Activated CD4-positive, alpha-beta T cell treated with anti-CD3 and anti-CD28 coated beads, Interleukin-2, Interleukin-6, amounts not matched to agents 100 ng/mL and 50 ng/mL, durations not matched to agents 16 hours and 8 hours (primary cell): ENCODE measurements at regions not wholly inside any gene's neighbourhood (a gene's known extent, or its start where the extent isn't known, plus 50 kb on each side); places are given as distances from the start of the nearest gene placed in this dataset.
"Not testable (repeated sequence)": the region's sequence is repeated elsewhere in the genome, so short reads cannot be mapped to it uniquely, and the experiment has no call there.

ENCODE experiments used
- DNase-seq: peaks from one replicate; pipeline ENCODE4 v3.0.0-alpha.2; 2020

DNA sequence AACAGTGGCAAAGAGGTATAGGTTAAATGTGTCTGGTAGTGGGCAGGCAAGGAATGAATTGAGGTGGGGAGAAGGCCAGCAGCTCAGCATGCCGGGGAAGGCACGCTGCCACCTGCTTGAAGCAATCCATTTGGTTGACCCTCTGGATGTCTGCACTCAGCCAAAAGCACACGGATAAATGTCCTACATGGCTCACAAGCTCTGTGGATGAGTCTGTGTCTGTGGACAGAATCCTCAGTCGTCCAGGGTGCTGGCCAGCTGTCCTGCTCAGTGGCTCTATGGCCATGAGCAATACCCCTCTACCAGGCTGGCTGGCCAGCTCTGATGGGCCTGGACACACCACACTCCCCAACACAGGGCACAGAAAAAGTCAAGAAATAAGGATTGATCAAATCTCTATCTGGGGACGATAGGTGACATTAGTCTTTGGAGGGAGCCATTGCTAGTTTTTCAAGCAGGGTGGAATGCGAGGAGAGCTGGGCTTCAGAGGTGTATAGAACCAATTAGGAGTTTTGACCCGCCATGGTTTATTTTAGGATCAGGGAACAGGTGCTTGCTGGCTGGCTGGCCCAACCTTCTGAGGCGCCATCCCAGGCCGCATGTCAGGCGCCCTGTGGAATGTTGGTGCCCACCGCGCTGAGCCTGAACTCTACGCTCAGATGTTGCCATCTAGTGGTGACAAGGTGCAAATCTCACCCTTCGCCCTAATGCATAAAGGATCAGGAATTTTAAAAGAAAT is 493.4 kb downstream of the TNS3 start:
- DNase-seq = peak; percentile 36

GRCh38 chr7:47087866-47088265 is 494.0 kb downstream of the TNS3 start:
- no peak for DNase-seq

GRCh38 chr7:47085491-47086275 is 496.2 kb downstream of the TNS3 start:
- no peak for DNase-seq

DNA sequence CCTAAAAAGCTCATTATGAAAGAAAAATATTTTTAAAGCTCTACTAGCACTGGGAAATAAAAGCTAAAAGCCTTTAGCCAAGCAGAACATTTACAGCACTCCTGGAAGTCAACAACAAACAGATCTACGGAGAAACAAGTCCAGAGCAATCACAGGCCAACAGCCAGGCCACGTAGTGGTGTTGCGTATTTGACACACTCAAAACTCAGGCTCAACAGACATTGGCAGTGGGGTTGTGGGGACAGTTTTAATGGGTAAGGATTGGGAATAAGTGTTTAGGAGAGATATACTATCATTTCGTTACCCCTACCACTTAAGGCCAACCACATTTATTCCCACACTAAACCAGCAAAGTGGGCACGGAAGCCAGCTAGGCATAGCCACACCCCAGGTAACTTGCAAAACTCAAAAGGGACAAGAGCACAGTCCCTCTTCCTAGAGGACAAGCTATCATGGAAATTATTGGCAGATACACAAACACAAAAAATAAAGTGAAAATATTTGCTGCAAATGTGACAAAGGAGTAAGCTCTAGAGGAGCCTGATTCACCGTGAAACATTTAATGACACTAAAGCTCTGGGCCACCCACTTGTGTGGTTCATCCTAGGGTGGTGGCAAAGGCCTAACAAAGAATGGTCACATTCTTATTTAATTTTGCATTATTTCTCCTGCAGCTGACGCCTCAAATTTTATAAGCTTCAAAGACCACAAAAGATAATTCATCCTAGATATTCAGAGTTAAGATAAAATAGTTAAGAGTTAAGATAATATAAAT is 498.2 kb downstream of the TNS3 start:
- DNase-seq = no peak

GRCh38 chr7:47080816-47081215 is 501.1 kb downstream of the TNS3 start:
- no peak for DNase-seq

DNA sequence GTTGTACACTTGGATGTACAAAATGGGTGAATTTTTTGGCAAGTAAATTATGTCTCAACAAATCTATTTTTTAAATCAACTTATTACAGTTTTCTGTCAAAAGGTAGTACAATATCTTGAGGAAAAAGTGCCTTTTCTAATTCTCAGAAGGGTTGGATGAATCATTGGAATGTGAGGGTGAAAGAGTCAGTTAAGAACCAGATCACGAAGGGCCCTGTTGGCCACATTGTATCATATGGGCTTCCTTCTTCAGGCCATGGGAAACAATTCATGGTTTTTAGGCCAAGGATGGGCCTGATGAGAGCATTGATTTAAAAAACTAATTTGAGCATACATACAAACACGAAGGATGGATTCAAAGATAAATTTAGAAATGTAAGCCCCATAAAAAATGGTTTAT is 503.7 kb downstream of the TNS3 start:
- no peak for DNase-seq

DNA sequence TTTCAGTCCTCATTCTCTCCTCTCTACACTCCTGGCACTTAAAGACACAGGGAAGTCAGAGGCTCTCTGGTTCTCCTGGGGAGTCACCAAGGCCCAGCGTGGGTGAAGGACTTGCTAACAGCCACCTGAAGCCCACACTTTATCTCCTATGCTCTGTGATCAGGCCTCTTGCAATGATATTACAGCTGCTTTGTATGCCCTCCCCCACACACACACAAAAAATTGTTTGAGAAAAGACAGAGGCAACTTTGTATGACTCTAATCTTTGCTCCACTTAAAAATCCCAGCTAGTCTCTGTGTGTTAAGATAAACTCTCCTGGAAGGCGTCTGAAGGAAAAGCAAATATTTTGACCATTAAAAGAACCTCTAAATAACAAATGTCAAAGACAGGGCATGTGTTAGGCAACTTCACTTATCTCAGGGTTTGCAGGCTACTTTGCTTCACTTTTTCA is 507.2 kb downstream of the TNS3 start:
- no peak for DNase-seq

DNA sequence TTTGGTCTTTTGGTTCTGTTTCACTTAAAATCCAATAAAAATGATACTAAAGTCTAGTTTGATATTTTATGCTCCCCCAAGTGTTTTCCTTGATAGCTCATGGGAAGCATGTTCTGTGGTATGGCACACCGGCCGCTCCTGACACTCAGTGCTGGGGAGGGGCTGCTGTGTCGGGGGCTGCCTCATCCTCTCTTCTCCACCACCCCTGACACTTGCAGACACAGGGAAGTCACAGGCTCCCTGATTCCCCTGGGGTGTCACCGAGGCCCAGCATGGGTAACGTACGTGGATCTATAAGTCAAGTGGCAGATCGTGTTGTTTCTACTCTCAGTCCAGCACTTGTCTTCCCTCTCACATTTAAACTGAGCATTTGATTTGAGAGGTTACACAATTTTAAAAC is 508.6 kb downstream of the TNS3 start:
- no peak for DNase-seq

DNA sequence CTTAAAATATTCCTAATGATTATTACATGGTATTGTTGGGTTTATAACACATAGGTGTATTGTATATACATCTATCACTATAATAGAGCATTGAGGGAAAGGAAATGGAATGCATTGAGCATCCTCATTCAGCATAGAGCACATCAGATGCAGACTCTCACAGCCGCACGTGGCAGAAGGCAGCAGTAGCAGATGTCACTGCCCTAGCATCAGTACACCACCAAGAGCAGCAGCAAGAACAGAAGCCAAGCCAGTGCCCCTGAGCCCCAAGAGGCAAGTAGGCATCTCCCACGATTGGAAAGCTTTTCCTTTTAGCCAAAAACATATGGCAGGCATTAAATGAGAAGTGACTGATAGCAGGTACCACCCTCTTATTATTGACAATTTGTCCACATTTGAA is 510.0 kb downstream of the TNS3 start:
- DNase-seq = no peak

DNA sequence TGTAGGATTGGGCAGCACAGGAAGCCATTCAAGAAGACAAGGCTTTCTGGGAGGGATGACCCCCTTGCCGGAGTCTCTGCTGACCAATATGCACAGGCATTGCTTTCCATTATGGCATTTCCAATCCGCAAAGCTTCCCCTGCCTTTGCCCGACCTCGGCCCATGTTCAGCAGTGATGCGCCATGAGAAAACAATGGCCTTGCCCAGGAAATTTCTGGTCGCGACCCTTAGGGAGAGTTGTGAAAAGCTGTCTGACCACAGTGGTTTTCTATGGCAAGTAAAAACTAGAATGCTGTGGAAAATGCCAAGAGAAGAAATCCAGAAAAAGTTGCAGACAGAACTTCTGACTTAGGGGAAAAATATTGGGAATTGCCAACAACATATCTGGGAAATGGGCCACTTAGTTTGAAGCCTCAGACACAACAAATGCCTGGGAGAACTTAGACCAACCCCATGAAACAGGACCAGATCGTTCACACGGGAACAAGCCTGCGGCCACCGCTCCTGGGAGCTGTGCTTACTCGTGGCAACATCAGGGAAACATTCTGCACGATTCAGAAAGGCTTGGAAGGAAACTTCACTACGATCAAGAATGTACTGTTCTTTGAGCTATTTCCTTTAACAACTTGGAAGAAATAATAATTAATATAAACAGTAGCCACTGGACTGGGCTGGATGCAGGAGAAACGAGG is 512.4 kb downstream of the TNS3 start:
- DNase-seq = no peak

DNA sequence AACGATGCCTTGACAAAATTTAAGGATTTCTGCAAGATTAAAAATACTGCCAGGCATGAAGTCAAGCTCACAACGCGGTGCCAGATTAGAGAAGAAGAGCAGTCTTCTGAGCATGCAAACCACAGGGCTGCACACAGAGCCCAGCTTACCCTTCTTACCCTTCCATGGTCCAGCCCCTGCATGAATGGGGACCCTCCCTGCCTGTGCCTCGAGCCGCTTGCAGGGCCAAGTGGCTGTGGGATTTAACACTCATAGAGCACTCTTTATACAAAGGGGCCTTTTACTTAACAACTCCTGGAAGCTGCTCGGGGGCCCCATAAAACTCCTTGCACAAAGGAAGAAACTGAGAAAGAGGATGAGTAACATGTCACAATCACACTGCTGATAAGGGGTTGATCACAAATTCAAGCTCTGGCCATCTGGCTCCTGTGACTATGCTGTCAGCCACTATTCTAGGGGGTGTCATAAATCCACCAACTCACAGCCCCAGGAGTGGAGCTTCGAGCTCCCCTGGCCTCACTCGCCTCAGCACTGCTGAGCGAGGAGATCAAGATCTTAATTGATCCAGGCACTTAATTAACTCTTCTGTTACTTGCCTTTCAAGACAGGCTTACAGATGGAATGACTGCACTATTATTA is 514.8 kb downstream of the TNS3 start:
- DNase-seq = no peak

DNA sequence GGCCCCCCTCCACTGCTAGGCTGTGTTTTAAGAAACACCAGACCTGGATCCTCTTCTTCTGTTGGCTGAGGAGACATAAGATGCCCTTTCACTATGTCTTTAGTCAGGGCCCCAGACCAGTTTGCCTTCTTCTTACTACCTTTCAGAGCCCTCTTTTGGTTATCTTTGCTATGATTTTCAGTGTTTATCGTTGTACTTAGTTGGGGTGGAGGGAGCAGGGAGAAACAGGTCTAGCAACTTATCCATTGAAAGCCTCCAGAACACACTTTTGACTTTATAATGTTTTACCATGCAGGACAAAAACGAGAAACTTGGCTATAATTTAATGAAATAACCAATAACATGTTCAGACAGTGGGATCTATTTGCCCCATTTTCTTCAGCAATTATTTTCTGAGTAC is 525.2 kb downstream of the TNS3 start:
- DNase-seq = no peak

DNA sequence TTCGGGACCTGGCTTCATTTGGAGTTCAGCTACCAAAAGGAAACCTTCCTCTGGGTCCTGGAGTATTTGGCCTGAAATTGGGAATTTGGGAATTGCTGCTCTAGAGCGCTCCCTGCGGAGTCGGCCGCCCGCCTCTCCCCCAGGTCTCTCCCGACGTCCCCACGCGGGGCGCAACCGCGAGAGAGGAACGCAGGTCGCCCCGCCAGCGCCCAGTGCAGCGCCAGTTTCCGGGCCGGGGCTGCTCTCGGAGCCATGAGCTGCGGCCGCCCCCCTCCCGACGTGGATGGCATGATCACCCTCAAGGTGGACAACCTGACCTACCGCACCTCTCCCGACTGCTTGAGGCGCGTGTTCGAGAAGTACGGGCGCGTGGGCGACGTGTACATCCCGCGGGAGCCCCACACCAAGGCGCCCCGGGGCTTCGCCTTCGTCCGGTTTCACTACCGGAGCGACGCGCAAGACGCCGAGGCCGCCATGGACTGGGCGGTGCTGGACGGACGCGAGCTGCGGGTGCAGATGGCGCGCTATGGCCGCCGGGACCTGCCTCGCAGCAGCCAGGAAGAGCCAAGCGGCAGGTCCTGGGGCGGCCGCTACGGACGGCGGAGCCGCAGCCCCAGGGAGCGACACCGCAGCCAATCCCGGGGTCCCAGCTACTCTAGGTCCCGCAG is 529.2 kb downstream of the TNS3 start:
- not testable (repeated sequence) for DNase-seq

GRCh38 chr7:47049234-47049774 is 532.6 kb downstream of the TNS3 start:
- no peak for DNase-seq

DNA sequence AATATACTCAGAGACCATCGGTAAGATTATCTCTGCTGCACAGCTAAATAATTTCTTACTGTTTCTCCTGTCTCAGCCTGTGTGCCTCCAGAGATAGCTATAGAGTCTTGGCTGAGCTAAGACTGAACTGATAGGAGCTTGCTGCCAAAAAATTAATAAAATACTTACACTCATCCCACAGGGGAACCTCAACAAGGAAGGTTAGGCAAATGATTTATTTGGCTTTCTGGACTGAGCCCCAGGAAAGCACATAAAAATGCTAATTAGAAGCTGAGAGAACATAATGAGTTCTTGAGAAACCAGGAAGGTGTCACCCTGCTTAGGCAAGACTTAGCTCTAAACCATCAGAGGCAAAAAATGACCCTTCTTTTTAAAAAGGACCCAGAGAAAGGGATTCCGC is 534.5 kb downstream of the TNS3 start:
- DNase-seq = no peak

GRCh38 chr7:47046949-47047348 is 535.0 kb downstream of the TNS3 start:
- DNase-seq = no peak

DNA sequence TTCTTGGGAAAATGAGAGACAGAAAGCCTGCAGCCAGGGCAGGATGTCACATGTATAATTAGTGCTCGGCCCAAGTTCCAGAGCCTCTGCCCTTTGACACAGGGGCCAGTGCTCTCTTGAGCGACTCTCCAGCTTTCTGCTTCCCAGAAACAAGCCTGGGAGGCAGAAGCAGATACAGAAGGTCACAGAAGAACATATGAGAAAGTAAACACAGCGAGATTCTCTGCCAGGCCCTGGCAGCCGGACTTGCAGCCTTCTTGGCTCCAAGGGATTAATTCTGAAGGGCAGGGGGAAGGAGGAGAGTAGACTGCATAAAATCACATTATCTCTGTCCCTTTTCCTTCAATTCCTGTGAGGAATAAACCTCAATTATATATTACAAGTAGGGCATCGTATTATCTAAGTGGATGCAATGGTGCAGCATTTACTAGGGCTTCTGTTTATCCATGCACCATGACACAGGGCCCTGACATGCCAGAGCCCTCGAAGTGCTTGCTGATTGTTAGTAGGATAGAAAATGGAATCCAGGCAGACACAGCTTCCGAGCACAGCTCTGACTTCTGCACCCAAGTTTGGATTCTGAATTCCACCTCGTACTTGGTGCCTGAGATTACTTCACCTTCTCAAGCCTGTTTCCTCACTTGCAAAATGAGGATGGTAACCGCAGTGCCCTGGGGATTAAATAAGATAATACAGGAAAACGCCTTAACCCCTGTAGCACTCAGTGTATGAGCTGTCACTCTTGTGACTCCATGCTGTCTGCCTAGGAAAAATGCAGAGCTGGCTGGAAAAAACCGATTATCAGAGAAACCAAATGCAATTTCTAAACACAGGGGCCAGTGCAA is 536.5 kb downstream of the TNS3 start:
- no peak for DNase-seq

- no peak for DNase-seq
Measured at GRCh38 chr7:47044625-47045024, 537.3 kb downstream of the TNS3 start.

DNA sequence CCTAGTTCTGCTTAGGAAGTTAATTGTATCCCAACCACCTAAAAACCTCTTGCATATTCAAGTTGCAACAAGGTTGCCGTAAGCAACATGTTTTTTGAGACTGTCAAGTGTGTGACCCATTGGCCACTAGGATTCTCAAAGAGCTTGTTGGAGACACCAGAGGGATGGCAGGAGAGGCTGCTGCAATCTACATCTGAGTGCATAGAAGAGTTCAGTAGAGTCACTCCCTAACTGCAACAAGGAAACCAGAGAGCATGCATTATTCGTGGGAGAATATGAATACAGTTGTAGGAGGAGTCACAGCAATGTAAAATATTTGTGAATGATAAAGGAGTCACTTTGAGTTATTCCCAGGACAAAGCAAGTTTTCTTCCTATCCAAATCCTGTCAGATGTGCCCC is 538.6 kb downstream of the TNS3 start:
- DNase-seq = no peak

DNA sequence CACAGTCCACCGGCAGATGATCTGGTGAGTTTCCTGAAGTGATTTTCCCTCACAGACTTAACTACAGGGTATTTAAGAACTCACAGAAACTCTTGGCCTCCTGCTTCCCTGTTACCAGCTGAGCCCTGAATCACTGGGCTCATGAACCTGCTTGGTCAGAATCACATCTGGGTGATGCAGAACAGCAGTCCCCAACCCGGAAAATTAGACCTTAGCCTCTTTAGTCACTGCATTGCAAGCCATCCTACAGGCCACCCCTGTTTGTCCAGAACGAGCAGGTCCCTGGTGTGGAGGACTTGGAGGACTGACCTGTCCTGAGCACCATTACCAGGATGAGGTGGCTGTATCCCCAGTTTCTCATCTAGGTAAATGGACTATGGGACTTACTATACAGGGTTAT is 539.2 kb downstream of the TNS3 start:
- DNase-seq = no peak
